ENCODE measurements at regions not wholly inside any gene's neighbourhood (a gene's known extent, or its start where the extent isn't known, plus 50 kb on each side); places are given as distances from the start of the nearest gene placed in this dataset.

GRCh38 chr5:68973696-68974095 is 120.1 kb upstream of the SLC30A5 start:
- Mint-ChIP-seq H3K27ac (no peak overlapping the region), H3K4me1 (no peaks in the 10 kb centered on the region), H3K27me3 (peaks cover 15 to 44% (median 19%) of the 10 kb centered on the region in 5 donors), H3K4me3 (no peak overlapping the region), H3K36me3 (peaks cover 0 to 19% (median 5%) of the 10 kb centered on the region in 5 donors), H3K9me3 (peaks cover 0 to 42% (median 19%) of the 10 kb centered on the region in 11 donors)
- ChIA-PET POLR2A (no interaction called here), CTCF (interaction anchor here (0.6 kb wide), 1 partner anchor 217 kb away, joined by 4 read pairs; no protein-coding TSS in a partner anchor)
- Histone ChIP-seq H3K9me3 (ENCODE audit: control insufficient read depth in 2 of 3, low read length in 3 of 3) (peaks cover 0 to 4% (median 0%) of the 10 kb centered on the region in 3 experiments), H3K4me1 (ENCODE audit: control insufficient read depth in 2 of 2, insufficient read depth in 2 of 2, low read length in 2 of 2) (no peaks in the 10 kb centered on the region), H3K27ac (ENCODE audit: low read depth, low read length) (no peak overlapping the region), H3K27me3 (ENCODE audit: control insufficient read depth in 2 of 2, insufficient read depth in 2 of 2, low read length in 2 of 2) (no peaks in the 10 kb centered on the region), H3K36me3 (ENCODE audit: control insufficient read depth in 2 of 3, insufficient read depth in 3 of 3, low read length in 3 of 3) (no peaks in the 10 kb centered on the region), H3K4me3 (ENCODE audit: low read length) (no peak overlapping the region)
- no peak for DNase-seq
- ATAC-seq, result no peak
- intact Hi-C loops (cut with micrococcal nuclease), result no loop called here

GRCh38 chr5:68983043-68983442 is 110.8 kb upstream of the SLC30A5 start:
- Histone ChIP-seq H3K27me3 (ENCODE audit: control insufficient read depth in 2 of 2, insufficient read depth in 2 of 2, low read length in 2 of 2) (no peaks in the 10 kb centered on the region), H3K4me3 (ENCODE audit: low read length) (no peak overlapping the region), H3K4me1 (ENCODE audit: control insufficient read depth in 2 of 2, insufficient read depth in 2 of 2, low read length in 2 of 2) (no peaks in the 10 kb centered on the region), H3K36me3 (ENCODE audit: control insufficient read depth in 2 of 3, insufficient read depth in 3 of 3, low read length in 3 of 3) (no peaks in the 10 kb centered on the region), H3K27ac (ENCODE audit: low read depth, low read length) (no peak overlapping the region), H3K9me3 (ENCODE audit: control insufficient read depth in 2 of 3, low read length in 3 of 3) (no peaks in the 10 kb centered on the region)
- Mint-ChIP-seq H3K9me3 (peaks cover 0 to 22% (median 5%) of the 10 kb centered on the region in 11 donors), H3K27me3 (peaks cover 0 to 29% (median 6%) of the 10 kb centered on the region in 5 donors), H3K4me1 (no peaks in the 10 kb centered on the region), H3K36me3 (peaks cover 0 to 4% (median 0%) of the 10 kb centered on the region in 5 donors), H3K4me3 (no peak overlapping the region), H3K27ac (no peak overlapping the region)
- ChIA-PET CTCF (no interaction called here), POLR2A (no interaction called here)
- no peak for DNase-seq
- intact Hi-C loops (cut with micrococcal nuclease), result no loop called here
- ATAC-seq, result no peak

GRCh38 chr5:68983959-68984358 is 109.9 kb upstream of the SLC30A5 start:
- intact Hi-C loops (cut with micrococcal nuclease), result no loop called here
- Mint-ChIP-seq H3K9me3 (peaks cover 0 to 15% (median 4%) of the 10 kb centered on the region in 11 donors), H3K27me3 (peaks cover 0 to 23% (median 6%) of the 10 kb centered on the region in 5 donors), H3K27ac (no peak overlapping the region), H3K4me1 (no peaks in the 10 kb centered on the region), H3K4me3 (no peak overlapping the region), H3K36me3 (peaks cover 0 to 1% (median 0%) of the 10 kb centered on the region in 5 donors)
- no peak for ATAC-seq
- no peaks in the 10 kb centered on the region for H3K36me3 ChIP-seq (ENCODE audit: control insufficient read depth in 2 of 3, insufficient read depth in 3 of 3, low read length in 3 of 3)
- no peak overlapping the region for H3K4me3 ChIP-seq (ENCODE audit: low read length)
- no peak overlapping the region for H3K27ac ChIP-seq (ENCODE audit: low read depth, low read length)
- ChIA-PET CTCF (no interaction called here), POLR2A (no interaction called here)
- no peaks in the 10 kb centered on the region for H3K9me3 ChIP-seq (ENCODE audit: control insufficient read depth in 2 of 3, low read length in 3 of 3)
- H3K4me1 ChIP-seq (ENCODE audit: control insufficient read depth in 2 of 2, insufficient read depth in 2 of 2, low read length in 2 of 2), result no peaks in the 10 kb centered on the region
- H3K27me3 ChIP-seq (ENCODE audit: control insufficient read depth in 2 of 2, insufficient read depth in 2 of 2, low read length in 2 of 2), result no peaks in the 10 kb centered on the region
- DNase-seq, result no peak

GRCh38 chr5:68991279-68992084 is 102.3 kb upstream of the SLC30A5 start:
- intact Hi-C loops (cut with micrococcal nuclease), result no loop called here
- H3K9me3 Mint-ChIP-seq, result peaks cover 0 to 5% (median 0%) of the 10 kb centered on the region in 11 donors
- Histone ChIP-seq H3K36me3 (ENCODE audit: control insufficient read depth in 2 of 3, insufficient read depth in 3 of 3, low read length in 3 of 3) (no peaks in the 10 kb centered on the region), H3K27ac (ENCODE audit: low read depth, low read length) (no peak overlapping the region), H3K4me1 (ENCODE audit: control insufficient read depth in 2 of 2, insufficient read depth in 2 of 2, low read length in 2 of 2) (no peaks in the 10 kb centered on the region), H3K27me3 (ENCODE audit: control insufficient read depth in 2 of 2, insufficient read depth in 2 of 2, low read length in 2 of 2) (no peaks in the 10 kb centered on the region), H3K9me3 (ENCODE audit: control insufficient read depth in 2 of 3, low read length in 3 of 3) (no peaks in the 10 kb centered on the region), H3K4me3 (ENCODE audit: low read length) (no peak overlapping the region)
- H3K27me3 Mint-ChIP-seq, result peaks cover under 1 to 8% (median 5%) of the 10 kb centered on the region in 5 donors
- ATAC-seq, result no peak
- H3K4me1 Mint-ChIP-seq, result peaks cover 0 to 8% (median 0%) of the 10 kb centered on the region in 7 donors
- H3K36me3 Mint-ChIP-seq, result no peaks in the 10 kb centered on the region
- CTCF ChIA-PET, result no interaction called here
- POLR2A ChIA-PET, result no interaction called here
- no peak for DNase-seq
- H3K4me3 Mint-ChIP-seq, result no peak overlapping the region
- H3K27ac Mint-ChIP-seq, result no peak overlapping the region

GRCh38 chr5:68994645-68995044 is 99.2 kb upstream of the SLC30A5 start:
- no peak overlapping the region for H3K27ac Mint-ChIP-seq
- peaks cover 0 to 5% (median 0%) of the 10 kb centered on the region in 11 donors for H3K9me3 Mint-ChIP-seq
- no peak overlapping the region for H3K4me3 ChIP-seq (ENCODE audit: low read length)
- H3K36me3 ChIP-seq (ENCODE audit: control insufficient read depth in 2 of 3, insufficient read depth in 3 of 3, low read length in 3 of 3), result no peaks in the 10 kb centered on the region
- H3K4me1 Mint-ChIP-seq, result peaks cover 0 to 8% (median 0%) of the 10 kb centered on the region in 7 donors
- H3K27ac ChIP-seq (ENCODE audit: low read depth, low read length), result no peak overlapping the region
- no peaks in the 10 kb centered on the region for H3K4me1 ChIP-seq (ENCODE audit: control insufficient read depth in 2 of 2, insufficient read depth in 2 of 2, low read length in 2 of 2)
- no peak overlapping the region for H3K4me3 Mint-ChIP-seq
- no peaks in the 10 kb centered on the region for H3K27me3 ChIP-seq (ENCODE audit: control insufficient read depth in 2 of 2, insufficient read depth in 2 of 2, low read length in 2 of 2)
- peaks cover 2 to 13% (median 10%) of the 10 kb centered on the region in 5 donors for H3K27me3 Mint-ChIP-seq
- ATAC-seq (no peak), DNase-seq (no peak)
- H3K36me3 Mint-ChIP-seq, result no peaks in the 10 kb centered on the region
- no peaks in the 10 kb centered on the region for H3K9me3 ChIP-seq (ENCODE audit: control insufficient read depth in 2 of 3, low read length in 3 of 3)
- intact Hi-C loops (cut with micrococcal nuclease), result no loop called here
- ChIA-PET CTCF (interaction anchor here (0.6 kb wide), 1 partner anchor 998 kb away, joined by 4 read pairs; no protein-coding TSS in a partner anchor), POLR2A (no interaction called here)

GRCh38 chr5:68995845-68996545 is 97.8 kb upstream of the SLC30A5 start:
- POLR2A ChIA-PET, result no interaction called here
- no peaks in the 10 kb centered on the region for H3K36me3 ChIP-seq (ENCODE audit: control insufficient read depth in 2 of 3, insufficient read depth in 3 of 3, low read length in 3 of 3)
- no peak for ATAC-seq
- no peaks in the 10 kb centered on the region for H3K9me3 ChIP-seq (ENCODE audit: control insufficient read depth in 2 of 3, low read length in 3 of 3)
- CTCF ChIA-PET, result no interaction called here
- no peak overlapping the region for H3K4me3 ChIP-seq (ENCODE audit: low read length)
- H3K27ac ChIP-seq (ENCODE audit: low read depth, low read length), result no peak overlapping the region
- H3K4me3 Mint-ChIP-seq, result no peak overlapping the region
- no peak for DNase-seq
- H3K4me1 ChIP-seq (ENCODE audit: control insufficient read depth in 2 of 2, insufficient read depth in 2 of 2, low read length in 2 of 2), result no peaks in the 10 kb centered on the region
- intact Hi-C loops (cut with micrococcal nuclease), result no loop called here
- peaks cover 0 to 8% (median 0%) of the 10 kb centered on the region in 7 donors for H3K4me1 Mint-ChIP-seq
- H3K36me3 Mint-ChIP-seq, result no peaks in the 10 kb centered on the region
- no peaks in the 10 kb centered on the region for H3K9me3 Mint-ChIP-seq
- no peaks in the 10 kb centered on the region for H3K27me3 ChIP-seq (ENCODE audit: control insufficient read depth in 2 of 2, insufficient read depth in 2 of 2, low read length in 2 of 2)
- H3K27me3 Mint-ChIP-seq, result peaks cover 0 to 13% (median 10%) of the 10 kb centered on the region in 5 donors
- no peak overlapping the region for H3K27ac Mint-ChIP-seq

Data from naive thymus-derived CD4-positive, alpha-beta T cell (primary cell).